ENCODE measurements at regions not wholly inside any gene's neighbourhood (a gene's known extent, or its start where the extent isn't known, plus 50 kb on each side); places are given as distances from the start of the nearest gene placed in this dataset.

GRCh38 chr3:31093606-31094005 is 199.1 kb upstream of the GADL1 start:
- 84% methylated on average over 3 of the region's 3 CpGs for WGBS (ENCODE audit: missing lambda C conversion rate)
- no peak for DNase-seq (ENCODE audit: low read depth in 1 of 2, low spot score in 1 of 2)
- FAIRE-seq: no peak
- ChIA-PET POLR2A (no interaction called here), CTCF (interaction anchor here (0.8 kb wide), 1 partner anchor 15 kb away, joined by 3 read pairs; no protein-coding TSS in a partner anchor)
- no peak for TF ChIP-seq RCOR1 (IDR thresholded peaks at IDR 0.05; ENCODE audit: low read depth, low read length)
- no peak for TF ChIP-seq EHF (CRISPR knock-in tag; IDR thresholded peaks at IDR 0.05)
- no peak for TF ChIP-seq KDM5A (IDR thresholded peaks at IDR 0.05)
- TF ChIP-seq RARB (CRISPR knock-in tag; IDR thresholded peaks at IDR 0.05): no peak
- TF ChIP-seq CTCF (IDR thresholded peaks at IDR 0.05): no peak
- TF ChIP-seq MAFK (IDR thresholded peaks at IDR 0.05; ENCODE audit: partially characterized antibody): no peak
- TF ChIP-seq ZNF302 (CRISPR knock-in tag; IDR thresholded peaks at IDR 0.05): no peak
- no peak for ATAC-seq
- H3K9me3 ChIP-seq: no peaks in the 10 kb centered on the region
- H3K4me2 ChIP-seq: no peak overlapping the region
- H3K27ac ChIP-seq: no peak overlapping the region
- H3K4me3 ChIP-seq: no peak overlapping the region
- no peaks in the 10 kb centered on the region for H3K4me1 ChIP-seq

GRCh38 chr3:31094048-31094447 is 199.6 kb upstream of the GADL1 start:
- FAIRE-seq (no peak), ATAC-seq (no peak), DNase-seq (ENCODE audit: low read depth in 1 of 2, low spot score in 1 of 2) (peak in 1 of 2 experiments; percentile 14)
- H3K4me1 ChIP-seq: no peaks in the 10 kb centered on the region
- ChIA-PET POLR2A (no interaction called here), CTCF (interaction anchor here (0.8 kb wide), 1 partner anchor 15 kb away, joined by 3 read pairs; no protein-coding TSS in a partner anchor)
- no peak overlapping the region for H3K4me3 ChIP-seq
- no peaks in the 10 kb centered on the region for H3K9me3 ChIP-seq
- 24% methylated on average over 4 of the region's 4 CpGs for WGBS (ENCODE audit: missing lambda C conversion rate)
- H3K4me2 ChIP-seq: no peak overlapping the region
- H3K27ac ChIP-seq: no peak overlapping the region
- TF ChIP-seq ATOH8 (CRISPR knock-in tag; IDR thresholded peaks at IDR 0.05; ENCODE audit: low read depth) (no peak), CEBPB (IDR thresholded peaks at IDR 0.05) (peak; percentile 38 to 44; a peak in 2 of 4 replicates)

GRCh38 chr3:31095255-31095654 is 200.8 kb upstream of the GADL1 start:
- POLR2A ChIA-PET: no interaction called here
- no peaks in the 10 kb centered on the region for H3K9me3 ChIP-seq
- ATAC-seq (no peak), FAIRE-seq (no peak), DNase-seq (ENCODE audit: low read depth in 1 of 2, low spot score in 1 of 2) (no peak)
- H3K4me1 ChIP-seq: no peaks in the 10 kb centered on the region
- TF ChIP-seq RARB (CRISPR knock-in tag; IDR thresholded peaks at IDR 0.05): no peak
- TF ChIP-seq FOSB (CRISPR knock-in tag; IDR thresholded peaks at IDR 0.05): no peak
- no peak for TF ChIP-seq CHD4 (IDR thresholded peaks at IDR 0.05; ENCODE audit: borderline replicate concordance)
- no peak for TF ChIP-seq BHLHE40 (IDR thresholded peaks at IDR 0.05; ENCODE audit: low read depth, low read length)
- TF ChIP-seq ZNF302 (CRISPR knock-in tag; IDR thresholded peaks at IDR 0.05): no peak
- no peak for TF ChIP-seq JUNB (IDR thresholded peaks at IDR 0.05)
- no peak for TF ChIP-seq RNF2 (IDR thresholded peaks at IDR 0.05; ENCODE audit: borderline replicate concordance, low read depth)
- no peak for TF ChIP-seq MYC (IDR thresholded peaks at IDR 0.05; ENCODE audit: borderline replicate concordance, low read length)
- no peak for TF ChIP-seq BCL3 (IDR thresholded peaks at IDR 0.05)
- no peak for TF ChIP-seq MAX (IDR thresholded peaks at IDR 0.05)
- no peak for TF ChIP-seq NFE2L2 (conservative IDR thresholded peaks at IDR 0.05; ENCODE audit: low read length)
- TF ChIP-seq HOXB13 (CRISPR knock-in tag; IDR thresholded peaks at IDR 0.05; ENCODE audit: low read depth): no peak
- no peak for TF ChIP-seq CBX2 (IDR thresholded peaks at IDR 0.05; ENCODE audit: borderline replicate concordance, low read depth)
- TF ChIP-seq TFCP2L1 (CRISPR knock-in tag; IDR thresholded peaks at IDR 0.05): no peak
- TF ChIP-seq USF2 (IDR thresholded peaks at IDR 0.05): no peak
- TF ChIP-seq E2F6 (IDR thresholded peaks at IDR 0.05; ENCODE audit: borderline replicate concordance, low read depth): no peak
- TF ChIP-seq ESRRA (IDR thresholded peaks at IDR 0.05; ENCODE audit: borderline replicate concordance, low read length): no peak
- no peak for TF ChIP-seq SMC3 (IDR thresholded peaks at IDR 0.05)
- TF ChIP-seq MAFK (IDR thresholded peaks at IDR 0.05; ENCODE audit: partially characterized antibody): no peak
- TF ChIP-seq KDM5A (IDR thresholded peaks at IDR 0.05): no peak
- H3K27ac ChIP-seq: no peak overlapping the region
- no peak overlapping the region for H3K4me2 ChIP-seq
- 55% methylated on average over 3 of the region's 3 CpGs for WGBS (ENCODE audit: missing lambda C conversion rate)
- H3K4me3 ChIP-seq: no peak overlapping the region
- CTCF ChIA-PET: interaction anchor here (1.1 to 1.2 kb wide), 2 partner anchors 12 to 17 kb away, joined by 3 read pairs; no protein-coding TSS in a partner anchor

Data from A549 (cell line).